ENCODE measurements at regions not wholly inside any gene's neighbourhood (a gene's known extent, or its start where the extent isn't known, plus 50 kb on each side); places are given as distances from the start of the nearest gene placed in this dataset.

DNA sequence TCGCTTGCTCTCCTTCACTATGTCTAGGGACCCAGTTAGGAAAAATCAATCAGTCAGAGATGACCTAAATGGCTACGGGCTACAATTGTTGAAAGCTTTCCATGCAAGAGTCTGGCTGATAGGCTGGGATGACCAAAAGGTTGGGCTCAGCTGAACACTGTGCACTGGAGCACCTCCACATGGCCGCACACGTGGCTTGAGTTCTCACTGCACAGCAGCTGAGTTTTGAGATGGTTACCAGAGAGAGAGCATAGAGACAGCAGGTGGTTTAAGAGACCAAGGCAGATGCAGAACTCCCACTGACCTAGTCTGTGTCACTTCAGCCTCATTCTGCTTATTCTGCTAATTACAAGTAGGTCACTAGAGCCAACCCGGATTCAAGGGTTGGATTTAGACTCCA, 2354.8 kb upstream of the C9orf72 start:
- DNase-seq = no peak
- H3K4me1 Mint-ChIP-seq (ENCODE audit: low read depth) = no peaks in the 10 kb centered on the region
- H3K27ac Mint-ChIP-seq = no peak overlapping the region
- H3K4me3 Mint-ChIP-seq = no peak overlapping the region
- H3K27me3 Mint-ChIP-seq = no peaks in the 10 kb centered on the region
- H3K36me3 Mint-ChIP-seq (ENCODE audit: low read depth) = no peaks in the 10 kb centered on the region
- H3K9me3 Mint-ChIP-seq = no peaks in the 10 kb centered on the region

- no peak for DNase-seq
- no peaks in the 10 kb centered on the region for H3K4me1 Mint-ChIP-seq (ENCODE audit: low read depth)
- peaks cover 5% of the 10 kb centered on the region for H3K9me3 Mint-ChIP-seq
- H3K27ac Mint-ChIP-seq = no peak overlapping the region
- H3K4me3 Mint-ChIP-seq = no peak overlapping the region
- no peaks in the 10 kb centered on the region for H3K36me3 Mint-ChIP-seq (ENCODE audit: low read depth)
- H3K27me3 Mint-ChIP-seq = no peaks in the 10 kb centered on the region
Measured at GRCh38 chr9:29939559-29939958, 2366.3 kb upstream of the C9orf72 start.

DNA sequence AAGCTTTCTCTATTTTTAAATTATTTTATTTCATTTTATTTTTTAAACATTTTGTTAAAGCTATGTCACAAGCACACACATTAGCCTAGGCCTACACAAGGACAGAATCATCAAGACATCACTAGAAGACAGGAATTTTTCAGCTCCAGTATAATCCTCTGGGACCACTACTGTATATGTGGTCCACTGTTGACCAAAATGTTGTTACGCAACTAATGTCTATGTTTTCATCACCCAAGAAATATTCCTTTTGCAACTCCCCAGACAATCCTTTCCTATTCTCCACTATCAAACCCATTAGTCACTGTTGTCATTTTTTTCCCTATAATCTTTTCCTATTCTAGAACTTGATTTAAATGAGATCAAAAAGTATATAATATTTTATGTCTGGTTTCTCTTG, 2371.7 kb upstream of the C9orf72 start:
- H3K4me1 Mint-ChIP-seq (ENCODE audit: low read depth) = no peaks in the 10 kb centered on the region
- H3K27ac Mint-ChIP-seq = no peak overlapping the region
- H3K9me3 Mint-ChIP-seq = peaks cover 2% of the 10 kb centered on the region
- DNase-seq = no peak
- no peak overlapping the region for H3K4me3 Mint-ChIP-seq
- no peaks in the 10 kb centered on the region for H3K27me3 Mint-ChIP-seq
- no peaks in the 10 kb centered on the region for H3K36me3 Mint-ChIP-seq (ENCODE audit: low read depth)

- no peak for DNase-seq
- no peaks in the 10 kb centered on the region for H3K36me3 Mint-ChIP-seq (ENCODE audit: low read depth)
- no peak overlapping the region for H3K4me3 Mint-ChIP-seq
- no peaks in the 10 kb centered on the region for H3K27me3 Mint-ChIP-seq
- H3K27ac Mint-ChIP-seq = no peak overlapping the region
- H3K9me3 Mint-ChIP-seq = no peaks in the 10 kb centered on the region
- H3K4me1 Mint-ChIP-seq (ENCODE audit: low read depth) = no peaks in the 10 kb centered on the region
Measured at GRCh38 chr9:29958469-29958868, 2385.2 kb upstream of the C9orf72 start.

DNA sequence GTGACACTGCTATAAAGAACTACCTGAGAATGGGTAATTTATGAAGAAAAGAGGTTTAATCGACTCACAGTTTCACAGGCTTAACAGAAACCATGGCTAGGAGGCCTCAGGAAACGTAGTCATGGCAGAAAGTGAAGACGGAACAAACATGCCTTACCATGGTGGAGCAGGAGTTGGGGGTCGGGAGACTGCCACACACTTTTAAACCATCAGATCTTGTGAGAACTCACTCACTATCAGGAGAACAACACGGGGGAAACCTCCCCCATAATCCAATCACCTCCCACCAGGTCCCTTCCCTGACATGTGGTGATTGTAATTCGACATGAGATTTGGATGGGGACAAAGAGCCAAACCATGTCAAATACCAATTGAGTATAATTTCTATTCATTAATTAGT, 2392.6 kb upstream of the C9orf72 start:
- no peaks in the 10 kb centered on the region for H3K4me1 Mint-ChIP-seq (ENCODE audit: low read depth)
- no peaks in the 10 kb centered on the region for H3K36me3 Mint-ChIP-seq (ENCODE audit: low read depth)
- no peaks in the 10 kb centered on the region for H3K9me3 Mint-ChIP-seq
- no peak overlapping the region for H3K27ac Mint-ChIP-seq
- DNase-seq = no peak
- H3K27me3 Mint-ChIP-seq = no peaks in the 10 kb centered on the region
- H3K4me3 Mint-ChIP-seq = no peak overlapping the region

DNA sequence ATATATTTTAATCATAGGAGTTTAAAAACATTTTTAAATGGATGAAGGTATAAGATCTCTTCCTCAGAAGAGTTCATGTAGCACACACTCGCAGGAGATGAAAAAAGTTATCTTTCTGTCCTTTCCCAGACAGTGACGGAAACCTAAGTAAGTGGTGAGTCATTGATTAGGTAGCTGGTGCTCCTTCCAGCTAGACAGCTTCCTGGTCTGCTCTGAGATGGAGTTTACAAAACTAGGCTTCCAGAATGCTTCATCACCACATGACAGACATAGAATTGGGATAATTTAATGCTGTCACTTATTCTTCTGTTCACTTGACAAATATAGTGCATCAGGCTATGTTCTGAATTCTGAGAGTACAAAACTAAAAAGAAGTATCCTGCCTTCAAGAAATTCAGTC, 2393.0 kb upstream of the C9orf72 start:
- Mint-ChIP-seq H3K27me3 (no peaks in the 10 kb centered on the region), H3K36me3 (ENCODE audit: low read depth) (no peaks in the 10 kb centered on the region), H3K4me3 (no peak overlapping the region), H3K9me3 (no peaks in the 10 kb centered on the region), H3K27ac (no peak overlapping the region), H3K4me1 (ENCODE audit: low read depth) (no peaks in the 10 kb centered on the region)
- DNase-seq = no peak

DNA sequence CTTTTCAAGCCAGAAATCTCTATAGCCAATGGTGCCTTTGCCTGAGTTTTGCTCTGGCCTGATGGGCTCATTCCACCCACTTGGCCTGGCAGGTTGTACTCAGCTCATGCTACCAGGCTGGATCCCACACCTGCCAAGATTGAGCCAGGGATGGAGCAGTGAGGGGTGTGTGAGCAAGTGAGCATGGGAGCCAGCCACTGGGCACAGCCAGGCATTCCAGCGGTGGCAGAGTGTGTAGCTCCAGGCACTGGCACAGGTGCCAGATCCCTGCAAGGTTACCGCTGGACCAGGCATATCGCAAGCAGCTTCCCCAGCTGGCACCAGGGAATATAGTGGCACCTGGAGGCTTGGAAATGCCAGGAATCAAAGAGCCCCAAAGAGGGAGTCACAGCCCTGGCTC, 2395.6 kb upstream of the C9orf72 start:
- Mint-ChIP-seq H3K4me3 (no peak overlapping the region), H3K27me3 (no peaks in the 10 kb centered on the region), H3K9me3 (no peaks in the 10 kb centered on the region), H3K27ac (no peak overlapping the region), H3K4me1 (ENCODE audit: low read depth) (no peaks in the 10 kb centered on the region), H3K36me3 (ENCODE audit: low read depth) (no peaks in the 10 kb centered on the region)
- DNase-seq = no peak

GRCh38 chr9:29969408-29969807, 2396.1 kb upstream of the C9orf72 start:
- no peak for DNase-seq
- H3K4me3 Mint-ChIP-seq = no peak overlapping the region
- no peaks in the 10 kb centered on the region for H3K27me3 Mint-ChIP-seq
- H3K4me1 Mint-ChIP-seq (ENCODE audit: low read depth) = no peaks in the 10 kb centered on the region
- no peaks in the 10 kb centered on the region for H3K9me3 Mint-ChIP-seq
- H3K27ac Mint-ChIP-seq = no peak overlapping the region
- H3K36me3 Mint-ChIP-seq (ENCODE audit: low read depth) = no peaks in the 10 kb centered on the region

GRCh38 chr9:29969856-29970647, 2396.8 kb upstream of the C9orf72 start:
- DNase-seq = no peak
- no peaks in the 10 kb centered on the region for H3K4me1 Mint-ChIP-seq (ENCODE audit: low read depth)
- no peaks in the 10 kb centered on the region for H3K36me3 Mint-ChIP-seq (ENCODE audit: low read depth)
- H3K9me3 Mint-ChIP-seq = no peaks in the 10 kb centered on the region
- no peak overlapping the region for H3K4me3 Mint-ChIP-seq
- no peak overlapping the region for H3K27ac Mint-ChIP-seq
- H3K27me3 Mint-ChIP-seq = no peaks in the 10 kb centered on the region

DNA sequence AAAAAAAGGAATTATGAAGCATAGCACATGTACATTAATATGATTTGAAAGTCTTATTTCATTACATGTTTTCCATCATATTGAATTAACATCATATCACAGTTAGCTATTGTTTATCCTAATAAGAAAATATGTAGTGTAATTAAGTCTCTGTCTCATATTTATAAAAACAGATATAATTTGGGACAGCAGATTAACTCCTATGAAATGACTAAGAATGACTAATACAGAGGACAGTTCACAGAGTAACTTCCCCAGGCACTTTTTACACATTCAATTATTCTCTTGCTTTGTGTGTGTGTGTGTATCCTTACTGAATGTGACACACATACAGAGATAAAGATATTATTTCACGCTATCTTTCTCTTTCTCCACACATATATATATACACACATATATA, 2400.9 kb upstream of the C9orf72 start:
- no peaks in the 10 kb centered on the region for H3K36me3 Mint-ChIP-seq (ENCODE audit: low read depth)
- H3K4me1 Mint-ChIP-seq (ENCODE audit: low read depth) = no peaks in the 10 kb centered on the region
- H3K27me3 Mint-ChIP-seq = no peaks in the 10 kb centered on the region
- no peak overlapping the region for H3K4me3 Mint-ChIP-seq
- DNase-seq = no peak
- no peak overlapping the region for H3K27ac Mint-ChIP-seq
- H3K9me3 Mint-ChIP-seq = no peaks in the 10 kb centered on the region

GRCh38 chr9:29976981-29977380, 2403.7 kb upstream of the C9orf72 start:
- Mint-ChIP-seq H3K27ac (no peak overlapping the region), H3K27me3 (no peaks in the 10 kb centered on the region), H3K9me3 (no peaks in the 10 kb centered on the region), H3K36me3 (ENCODE audit: low read depth) (no peaks in the 10 kb centered on the region), H3K4me1 (ENCODE audit: low read depth) (no peaks in the 10 kb centered on the region), H3K4me3 (no peak overlapping the region)
- DNase-seq = no peak

- no peak overlapping the region for H3K4me3 Mint-ChIP-seq
- H3K27ac Mint-ChIP-seq = no peak overlapping the region
- H3K9me3 Mint-ChIP-seq = no peaks in the 10 kb centered on the region
- H3K4me1 Mint-ChIP-seq (ENCODE audit: low read depth) = no peaks in the 10 kb centered on the region
- no peak for DNase-seq
- no peaks in the 10 kb centered on the region for H3K36me3 Mint-ChIP-seq (ENCODE audit: low read depth)
- no peaks in the 10 kb centered on the region for H3K27me3 Mint-ChIP-seq
Measured at GRCh38 chr9:29981013-29981412, 2403.4 kb upstream of the ACO1 start.

DNA sequence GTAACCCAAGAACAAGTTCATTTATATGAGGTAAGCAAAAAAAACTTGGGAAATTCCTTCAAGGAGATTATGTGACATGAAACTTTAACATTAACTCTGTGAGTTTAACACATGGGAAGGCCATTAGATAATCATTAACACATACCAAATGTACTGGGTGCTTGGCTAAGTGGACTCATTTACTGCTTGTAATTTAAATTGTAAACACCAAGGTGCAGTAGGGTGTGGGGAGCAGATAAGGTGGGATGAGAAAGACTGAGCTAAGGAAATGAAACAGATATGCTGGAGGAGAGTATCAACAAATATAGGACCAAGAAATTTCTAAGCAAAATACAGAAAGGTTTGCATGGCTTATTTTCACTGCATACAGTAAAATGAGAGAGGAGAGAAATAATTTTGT, 2384.8 kb upstream of the ACO1 start:
- DNase-seq = no peak
- H3K27ac Mint-ChIP-seq = no peak overlapping the region
- H3K36me3 Mint-ChIP-seq (ENCODE audit: low read depth) = no peaks in the 10 kb centered on the region
- H3K27me3 Mint-ChIP-seq = no peaks in the 10 kb centered on the region
- H3K4me3 Mint-ChIP-seq = no peak overlapping the region
- peaks cover 8% of the 10 kb centered on the region for H3K9me3 Mint-ChIP-seq
- no peaks in the 10 kb centered on the region for H3K4me1 Mint-ChIP-seq (ENCODE audit: low read depth)

- no peak overlapping the region for H3K27ac Mint-ChIP-seq
- H3K9me3 Mint-ChIP-seq = no peaks in the 10 kb centered on the region
- H3K27me3 Mint-ChIP-seq = no peaks in the 10 kb centered on the region
- no peak for DNase-seq
- no peaks in the 10 kb centered on the region for H3K4me1 Mint-ChIP-seq (ENCODE audit: low read depth)
- H3K4me3 Mint-ChIP-seq = no peak overlapping the region
- H3K36me3 Mint-ChIP-seq (ENCODE audit: low read depth) = no peaks in the 10 kb centered on the region
Measured at GRCh38 chr9:30010691-30011090, 2373.8 kb upstream of the ACO1 start.

DNA sequence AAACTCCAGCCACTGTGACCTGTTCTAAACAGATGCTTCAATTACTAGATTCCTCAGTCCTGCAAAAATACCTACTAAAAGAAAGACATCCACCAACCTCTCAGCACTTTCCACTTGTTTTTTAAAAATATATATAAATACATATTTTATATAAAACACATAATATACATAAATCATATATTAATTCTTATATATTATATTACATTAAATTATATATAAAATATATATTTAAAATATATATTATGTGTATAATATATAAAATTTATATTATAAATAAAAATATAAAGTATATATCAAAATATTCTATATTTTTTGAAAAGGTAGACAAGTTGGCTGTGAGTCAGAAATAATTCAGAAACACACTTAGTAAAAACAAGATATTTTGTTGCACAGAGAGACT, 2371.8 kb upstream of the ACO1 start:
- H3K4me3 Mint-ChIP-seq = no peak overlapping the region
- DNase-seq = no peak
- no peaks in the 10 kb centered on the region for H3K27me3 Mint-ChIP-seq

DNA sequence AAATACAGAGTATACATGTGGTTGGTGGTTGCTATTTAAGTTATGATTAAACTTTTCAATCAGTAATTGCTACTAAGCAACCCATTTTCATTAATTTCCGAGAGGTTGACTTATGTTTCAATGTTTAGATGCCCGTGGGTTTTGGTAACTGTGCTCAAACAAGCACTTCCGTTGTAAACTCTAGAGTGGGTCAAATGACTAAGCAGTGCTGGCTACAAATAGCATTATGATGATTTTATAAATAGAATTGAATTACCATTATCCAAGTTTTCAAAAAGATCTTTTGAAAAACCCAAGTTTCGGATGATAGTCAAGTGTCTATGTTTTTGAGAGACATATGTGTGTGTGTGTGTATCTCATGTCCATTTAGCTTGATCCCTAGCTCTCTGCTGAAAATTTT, 2369.4 kb upstream of the ACO1 start:
- Mint-ChIP-seq H3K27me3 (no peaks in the 10 kb centered on the region), H3K4me1 (ENCODE audit: low read depth) (no peaks in the 10 kb centered on the region), H3K4me3 (no peak overlapping the region), H3K9me3 (no peaks in the 10 kb centered on the region), H3K36me3 (ENCODE audit: low read depth) (no peaks in the 10 kb centered on the region), H3K27ac (no peak overlapping the region)
- DNase-seq = no peak

More for the DNA sequence above, 2371.8 kb upstream of the ACO1 start:
- H3K27ac Mint-ChIP-seq = no peak overlapping the region
- H3K4me1 Mint-ChIP-seq (ENCODE audit: low read depth) = no peaks in the 10 kb centered on the region
- H3K9me3 Mint-ChIP-seq = no peaks in the 10 kb centered on the region
- no peaks in the 10 kb centered on the region for H3K36me3 Mint-ChIP-seq (ENCODE audit: low read depth)

Data from activated T-cell treated with anti-CD3 and anti-CD28 coated beads, Interleukin-2, amount 50 U/mL, for 24 hours (primary cell).